Suppressor macrophage treated with lipopolysaccharide for 1 hour (primary cell): ENCODE measurements at regions not wholly inside any gene's neighbourhood (a gene's known extent, or its start where the extent isn't known, plus 50 kb on each side); places are given as distances from the start of the nearest gene placed in this dataset.
"Not testable (repeated sequence)": the region's sequence is repeated elsewhere in the genome, so short reads cannot be mapped to it uniquely, and the experiment has no call there.

Experiments used
- DNase-seq, 3 donors: peaks; one replicate each; pipeline ENCODE4 v3.0.0-alpha.2; 2020 to 2022

DNA sequence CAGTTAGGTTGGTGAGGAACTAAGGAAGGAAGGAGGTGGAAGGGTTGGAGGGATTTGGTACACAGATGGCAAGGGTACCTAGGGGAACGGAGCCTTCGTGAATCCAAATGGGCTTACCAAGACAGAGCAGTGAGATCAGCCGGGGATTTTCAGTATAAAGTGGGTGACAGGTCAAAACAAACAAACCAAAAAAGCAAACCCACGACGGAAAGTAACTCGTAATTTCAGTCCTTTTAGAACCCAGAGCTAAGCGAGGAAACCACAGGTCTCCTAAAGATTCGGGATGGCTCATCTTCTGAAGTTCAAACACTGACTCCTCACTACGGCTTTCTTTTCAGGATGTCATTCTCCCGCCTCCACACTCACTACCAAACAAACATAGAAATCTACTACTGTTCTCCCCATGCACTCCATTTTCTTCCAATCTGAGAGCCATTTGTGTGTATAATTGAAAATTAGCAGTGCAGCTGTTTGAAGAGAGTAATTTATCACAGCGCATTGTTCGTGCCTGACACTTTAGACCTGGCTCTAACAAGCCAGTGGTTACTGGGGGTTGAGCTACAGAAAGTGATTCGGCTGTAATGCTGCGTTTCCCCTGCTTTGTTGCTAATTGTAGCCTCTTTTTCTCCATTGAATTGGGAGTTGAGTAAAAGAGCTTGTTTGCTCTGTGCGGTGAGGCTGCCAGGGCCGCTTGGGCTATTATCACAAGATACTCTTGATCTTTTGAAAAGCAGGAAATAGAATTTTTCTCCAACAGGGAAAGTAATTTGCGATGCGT is 64.7 kb upstream of the CCDC39 start:
- DNase-seq, result no peak

DNA sequence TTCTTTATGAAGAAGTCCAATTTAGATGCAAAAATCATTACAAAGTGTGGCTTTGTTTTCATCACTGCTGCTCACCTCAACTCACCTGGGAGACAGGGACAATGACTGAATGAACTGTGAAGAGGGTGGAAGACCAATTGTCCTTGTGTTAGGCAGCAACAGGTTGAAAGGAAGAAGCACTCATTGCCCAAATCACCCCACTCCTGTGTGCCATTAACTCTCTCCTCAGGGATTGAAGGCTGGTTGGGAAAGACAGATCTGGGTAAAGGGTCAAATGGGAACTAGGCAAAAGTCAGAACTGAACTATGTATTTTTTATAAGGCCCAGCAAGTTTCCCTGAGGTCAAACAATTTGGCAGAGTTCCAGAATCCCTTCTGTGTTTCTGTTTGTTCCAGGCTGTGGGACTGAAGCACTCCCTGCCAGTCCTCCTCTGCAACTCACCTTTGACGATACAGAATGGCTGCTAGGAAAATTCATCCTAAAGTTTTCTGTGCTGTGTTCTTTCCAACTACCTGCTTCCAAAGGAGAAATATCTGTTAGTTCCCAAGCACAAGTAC is 68.6 kb upstream of the CCDC39 start:
- no peak for DNase-seq

DNA sequence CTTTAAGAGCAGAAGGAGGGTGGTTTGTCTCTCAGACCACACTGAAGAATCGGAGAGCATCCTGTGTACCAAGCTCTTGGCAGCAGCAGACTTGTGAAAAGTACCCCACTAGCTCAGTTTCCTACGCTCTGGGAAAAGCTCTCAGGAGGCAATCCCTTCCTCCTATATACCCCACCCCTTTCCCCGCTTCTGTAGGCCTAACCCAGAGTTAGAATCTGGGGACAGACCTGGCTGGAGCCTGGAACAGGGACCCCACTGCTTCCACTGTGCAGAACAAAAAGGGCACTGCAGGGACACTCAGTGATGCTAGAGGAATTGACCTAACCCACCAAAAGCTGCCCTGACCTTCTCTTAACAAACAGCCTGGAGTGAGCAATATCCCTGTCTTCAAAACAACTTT is 70.0 kb upstream of the CCDC39 start:
- DNase-seq, result no peak

DNA sequence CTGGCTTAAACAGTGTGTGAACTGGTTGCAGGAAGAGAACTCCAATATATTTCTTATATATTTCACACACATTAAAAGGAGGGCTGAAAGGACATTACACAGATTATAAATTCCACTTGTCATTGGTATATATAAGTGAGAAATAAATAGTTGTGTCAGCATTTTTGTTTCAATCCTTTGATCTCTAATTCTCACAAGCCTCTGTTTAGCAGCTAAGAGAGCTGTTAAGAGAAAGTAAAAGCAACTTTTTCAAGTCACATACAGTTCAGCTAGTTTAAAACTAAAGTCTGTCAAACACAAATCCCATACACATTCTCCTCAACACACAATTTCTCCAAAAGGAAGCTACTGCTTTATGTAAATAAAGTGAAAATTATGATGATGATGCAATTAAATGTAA is 70.5 kb upstream of the CCDC39 start:
- no peak for DNase-seq

DNA sequence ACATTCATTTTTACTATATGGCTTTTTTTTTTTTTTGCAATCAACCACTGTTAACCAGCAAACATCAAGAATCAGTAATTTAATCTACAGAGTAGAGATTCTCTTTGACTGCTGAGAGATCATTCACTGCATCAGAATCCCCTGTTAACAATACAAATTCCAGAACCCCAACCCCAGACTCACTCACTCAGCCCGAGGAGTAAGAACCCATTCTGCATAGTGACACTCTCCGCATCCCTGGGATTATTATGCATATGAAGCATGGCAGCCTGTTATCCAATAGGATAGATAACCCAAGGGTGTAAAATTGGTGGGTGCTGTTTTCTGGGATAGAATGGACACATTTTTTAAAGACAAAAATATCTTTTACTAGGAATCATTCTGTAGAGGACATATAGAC is 76.3 kb upstream of the CCDC39 start:
- DNase-seq, result no peak

DNA sequence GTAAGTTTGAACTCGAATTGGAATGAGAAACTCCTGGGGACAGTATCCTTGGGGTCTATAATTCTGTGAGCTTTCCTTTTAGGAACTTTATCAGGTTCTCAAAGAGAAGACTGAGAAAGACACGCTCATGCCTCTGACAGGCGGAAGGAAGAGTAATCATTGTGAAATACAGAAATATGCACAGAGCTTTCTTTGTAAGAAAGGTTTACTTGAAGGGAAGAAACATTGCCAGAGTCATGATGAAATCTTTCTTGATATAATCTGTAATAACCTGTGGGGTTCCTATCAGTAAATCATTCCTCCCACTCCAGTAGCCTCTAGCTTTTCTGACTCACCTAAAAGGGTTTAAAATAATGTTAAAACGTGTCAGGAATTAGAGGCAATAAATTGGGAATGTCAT is 83.6 kb upstream of the CCDC39 start:
- DNase-seq, result no peak

DNA sequence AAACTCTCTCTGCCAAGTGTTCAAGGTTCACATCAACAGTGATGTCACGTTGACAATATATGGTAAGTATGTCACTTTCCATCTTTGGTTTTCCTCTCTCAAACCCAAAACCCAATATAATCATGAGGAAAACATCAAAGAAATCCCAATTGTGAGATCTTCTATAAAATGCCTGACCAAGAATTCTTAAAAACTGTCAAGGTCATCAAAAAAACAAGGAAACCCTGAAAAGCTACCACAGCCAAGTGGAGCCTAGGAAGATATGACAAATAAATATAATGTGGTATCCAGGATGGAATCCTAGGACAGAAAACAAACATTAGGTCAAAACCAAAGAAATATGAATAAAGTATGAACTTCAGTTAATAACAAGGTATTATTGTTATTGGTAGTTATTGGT is 85.2 kb upstream of the CCDC39 start:
- DNase-seq, result no peak

DNA sequence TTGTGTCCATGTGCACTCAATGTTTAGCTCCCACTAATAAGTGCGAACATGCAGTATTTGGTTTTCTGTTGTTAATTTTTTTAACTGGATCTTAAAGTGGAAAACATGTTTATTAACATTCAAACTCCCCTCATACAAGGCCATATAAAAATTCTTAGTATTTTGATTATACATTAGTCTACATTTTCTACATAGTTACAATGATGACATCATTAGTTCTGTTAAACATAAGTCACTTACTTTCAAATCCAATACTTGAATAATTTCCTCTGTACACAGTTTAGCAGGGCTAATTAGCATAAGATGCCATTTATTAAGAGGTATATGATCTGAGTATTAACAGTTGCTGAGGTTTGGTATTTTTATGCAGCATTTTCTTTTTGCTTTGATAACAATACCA is 91.3 kb upstream of the CCDC39 start:
- no peak for DNase-seq

DNA sequence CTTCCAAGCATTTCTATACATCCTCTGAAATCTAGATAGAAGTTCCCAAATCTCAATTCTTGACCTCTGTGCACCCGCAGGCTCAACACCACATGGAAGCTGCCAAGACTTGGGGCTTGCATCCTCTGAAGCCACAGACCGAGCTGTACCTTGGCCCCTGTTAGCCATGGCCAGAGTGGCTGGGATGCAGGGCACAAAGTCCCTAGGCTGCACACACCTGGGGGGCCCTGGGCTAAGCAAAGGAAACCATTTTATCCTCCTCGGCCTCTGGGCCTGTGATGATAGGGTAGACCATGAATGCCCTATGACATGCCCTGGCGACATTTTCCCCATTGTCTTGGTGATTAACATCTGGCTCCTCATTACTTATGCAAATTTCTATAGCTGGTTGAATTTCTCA is 97.1 kb upstream of the CCDC39 start:
- DNase-seq, result no peak

DNA sequence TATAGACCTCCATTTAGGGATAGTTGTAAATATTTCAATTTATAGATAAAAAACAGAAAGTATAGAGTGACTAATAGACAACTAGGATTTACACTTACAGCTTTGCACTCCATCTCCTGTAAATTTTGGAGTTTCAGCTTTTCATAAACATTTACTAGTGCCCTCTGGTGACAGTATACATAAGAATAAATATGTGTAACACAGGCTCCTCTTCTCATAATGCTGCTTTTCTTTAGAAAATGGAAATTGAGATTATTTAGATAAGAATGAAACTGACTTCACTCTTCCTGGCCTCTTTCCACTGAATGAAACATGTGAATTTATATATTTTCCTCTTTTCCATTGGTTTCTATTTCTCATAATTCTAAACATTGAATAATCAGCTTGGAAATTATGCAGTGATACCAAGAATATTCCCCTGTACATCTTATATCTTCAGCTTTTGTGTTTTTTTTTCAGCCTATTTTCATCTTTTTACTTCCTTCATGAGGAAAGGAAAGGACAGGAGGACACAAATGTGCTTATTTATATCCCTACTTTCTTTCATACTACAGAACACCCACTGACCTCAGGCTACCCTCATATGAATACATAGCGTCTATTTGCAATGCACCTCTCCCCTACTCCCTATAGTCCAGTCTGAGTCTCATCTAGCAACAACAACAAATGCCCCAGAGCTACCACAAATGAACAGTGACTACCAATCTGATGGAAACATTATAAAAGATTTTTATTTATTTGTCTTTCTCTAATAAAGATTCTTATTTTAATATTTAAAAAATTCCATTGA is 103.1 kb upstream of the CCDC39 start:
- DNase-seq, result no peak

DNA sequence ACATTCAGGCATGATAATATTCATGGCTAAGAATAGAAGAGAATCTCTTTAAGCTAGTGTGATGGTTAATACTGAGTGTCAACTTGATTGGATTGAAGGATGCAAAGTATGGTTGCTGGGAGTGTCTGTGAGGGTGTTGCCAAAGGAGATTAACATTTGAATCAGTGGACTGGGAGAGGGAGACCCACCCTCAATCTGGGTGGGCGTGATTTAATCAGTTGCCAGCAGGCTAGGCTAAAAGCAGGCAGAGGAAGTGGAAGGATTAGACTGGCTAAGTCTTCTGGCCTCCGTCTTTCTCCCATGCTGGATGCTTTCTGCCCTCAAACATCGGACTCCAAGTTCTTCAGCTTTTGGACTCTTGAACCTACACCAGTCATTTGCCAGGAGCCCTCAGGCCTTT is 106.9 kb upstream of the CCDC39 start:
- not testable (repeated sequence) for DNase-seq

DNA sequence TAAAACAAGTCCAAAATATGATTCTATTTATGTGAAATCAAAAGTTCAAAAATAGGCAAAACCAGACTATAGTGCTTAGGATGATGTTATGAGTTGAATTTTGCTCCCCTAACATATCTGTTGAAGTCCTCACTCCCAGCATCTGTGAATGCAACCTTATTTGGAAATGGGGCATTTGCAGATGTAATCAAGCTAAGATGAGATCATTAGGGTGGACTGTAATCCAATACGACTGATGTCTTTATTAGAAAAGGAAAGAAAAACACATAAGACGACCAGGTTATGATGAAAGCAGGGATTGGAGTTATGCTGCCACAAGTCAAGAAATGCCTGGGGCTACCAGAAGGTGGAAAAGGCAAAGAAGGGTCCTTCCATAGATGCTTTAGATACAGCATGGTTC is 110.5 kb upstream of the CCDC39 start:
- no peak for DNase-seq

DNA sequence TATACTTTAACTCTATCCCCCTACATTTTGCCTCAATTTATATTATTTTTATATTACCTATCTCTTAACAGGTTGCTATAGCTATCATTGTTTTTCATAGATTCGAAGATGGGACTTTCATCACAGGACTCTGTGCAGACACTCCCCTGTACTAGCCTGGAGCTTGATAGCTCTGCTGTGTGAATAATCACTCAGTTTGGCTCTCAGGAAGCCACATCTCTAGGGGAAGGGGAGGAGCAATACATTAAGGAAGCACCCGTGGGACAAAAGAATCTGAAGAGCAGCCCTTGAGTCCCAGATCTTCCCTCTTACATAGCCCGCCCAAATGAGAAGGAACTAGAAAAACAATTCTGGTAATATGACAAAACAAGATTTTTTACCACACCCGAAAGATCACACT is 114.3 kb upstream of the FXR1 start:
- DNase-seq, result no peak

DNA sequence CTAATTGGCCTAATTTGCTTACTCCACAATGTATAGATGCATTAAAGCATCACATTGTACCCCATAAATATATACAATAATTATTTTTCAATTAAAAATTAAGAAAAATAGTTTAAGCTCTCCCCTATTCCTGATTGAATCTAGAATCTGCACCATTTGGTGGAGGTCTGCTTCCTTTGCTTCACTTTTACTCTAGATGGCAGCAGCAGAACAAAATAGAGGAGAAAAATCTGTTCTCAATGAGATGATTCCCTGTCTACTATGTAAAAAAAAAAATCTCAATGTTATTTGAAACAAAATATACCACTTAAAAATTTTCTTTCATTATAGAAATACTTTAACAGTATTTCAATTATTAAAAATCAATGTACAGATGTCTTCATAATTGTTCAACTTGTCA is 109.6 kb upstream of the FXR1 start:
- DNase-seq, result peak in 1 of 3 donors; percentile 3

DNA sequence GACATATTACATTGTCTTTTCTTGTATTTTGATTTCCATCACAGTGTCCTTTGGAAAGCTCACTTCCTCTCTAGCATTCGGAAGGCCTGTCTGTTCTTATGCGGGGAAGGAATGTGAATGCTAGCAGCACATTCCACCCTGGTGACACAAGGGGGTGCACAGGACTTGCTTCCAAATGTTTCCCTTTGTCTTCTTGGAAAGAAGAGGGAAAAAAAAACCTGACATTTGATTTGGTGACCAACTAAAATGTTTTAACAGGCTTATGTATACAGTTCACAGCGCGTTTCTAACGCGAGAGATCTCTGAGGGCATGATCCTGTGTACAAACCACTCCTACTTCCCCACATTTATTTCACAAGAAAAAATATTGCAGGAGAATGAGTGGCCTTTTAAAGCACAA is 107.6 kb upstream of the FXR1 start:
- DNase-seq, result no peak

DNA sequence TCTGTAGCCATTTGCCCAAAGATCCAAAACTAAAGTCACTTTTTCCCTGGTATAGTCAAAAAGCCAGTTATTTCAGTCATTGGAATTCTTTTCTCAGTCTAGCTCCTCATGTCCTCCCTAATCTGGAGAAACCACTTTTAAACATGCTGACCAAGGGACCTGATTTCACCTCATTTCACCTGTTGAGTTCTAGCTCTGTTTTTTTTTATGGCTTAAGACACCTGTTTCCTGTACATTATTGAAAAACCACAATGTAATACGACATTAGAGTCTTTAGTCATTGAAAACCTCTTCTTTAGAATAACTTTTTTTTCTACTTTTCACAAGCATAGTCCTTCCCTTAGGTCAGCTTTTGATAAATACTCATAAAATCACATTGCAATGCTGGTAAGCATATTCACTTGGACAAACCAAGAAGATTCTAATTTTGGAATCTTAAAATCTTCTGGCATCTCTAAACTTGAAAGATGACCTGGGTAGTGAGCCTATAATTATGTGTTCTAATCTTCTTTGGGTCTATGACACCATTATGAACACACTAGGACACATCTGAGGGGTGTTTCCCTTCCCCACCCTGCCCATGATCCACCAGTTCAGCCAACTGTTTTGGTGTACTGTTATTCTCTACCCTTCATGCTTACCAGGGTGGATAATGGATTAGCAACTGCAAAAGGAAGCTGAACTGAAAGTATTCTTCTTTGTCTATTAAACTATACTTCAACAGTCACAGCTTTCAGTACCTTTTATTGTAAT is 103.5 kb upstream of the FXR1 start:
- no peak for DNase-seq

DNA sequence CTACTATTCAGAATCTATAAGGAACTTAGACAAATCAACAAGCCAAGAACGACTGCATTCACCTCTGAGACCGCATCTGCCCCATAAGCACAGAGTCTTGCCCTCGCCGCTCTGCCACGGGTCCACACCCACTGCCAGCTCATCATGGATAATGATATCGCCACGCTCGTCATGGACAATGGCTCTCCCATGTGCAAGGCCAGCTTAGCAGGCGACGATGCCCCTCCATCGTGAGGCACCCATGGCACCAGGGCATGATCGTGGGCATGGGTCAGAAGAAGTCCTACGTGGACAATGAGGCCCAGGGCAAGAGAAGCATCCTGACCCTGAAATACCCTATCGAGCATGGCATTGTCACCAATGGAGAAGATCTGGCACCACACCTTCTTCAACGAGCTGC is 92.1 kb upstream of the FXR1 start:
- DNase-seq, result no peak

DNA sequence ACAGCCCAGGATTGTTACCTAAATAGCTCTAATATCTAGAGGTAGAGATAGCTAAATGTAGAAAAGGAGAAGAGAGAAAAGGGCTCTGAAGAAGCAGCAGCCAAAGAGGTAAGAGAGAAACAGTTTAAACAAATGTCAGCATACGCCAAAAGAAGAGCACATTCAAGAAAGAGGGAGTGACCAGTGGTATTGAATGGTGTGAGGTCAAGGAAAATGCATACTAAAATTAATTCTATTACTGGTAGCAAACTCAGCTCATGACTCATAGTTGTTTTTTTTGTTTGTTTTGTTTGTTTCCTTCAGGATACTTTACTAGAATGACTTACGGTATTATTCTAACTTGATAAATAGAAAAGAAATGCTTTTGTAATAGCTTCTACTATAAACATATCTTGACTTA is 86.5 kb upstream of the FXR1 start:
- DNase-seq, result no peak

DNA sequence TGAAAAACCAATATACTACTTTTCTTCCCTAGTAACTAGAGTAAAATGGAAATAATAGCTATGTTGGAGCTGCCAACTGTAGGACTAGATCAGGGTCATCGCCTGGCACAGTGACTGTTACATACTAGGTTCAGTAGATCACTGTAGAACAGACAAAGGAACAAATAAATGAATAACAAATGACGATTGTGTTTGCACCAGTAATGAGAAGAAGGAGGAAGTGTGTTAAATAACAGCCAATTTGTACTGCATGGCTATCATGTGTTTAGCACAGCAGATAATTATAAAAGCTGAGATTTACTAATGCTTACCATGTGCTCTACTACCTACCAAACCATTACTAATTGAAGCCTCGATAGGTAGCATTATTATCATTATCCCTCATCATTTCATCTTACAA is 85.3 kb upstream of the FXR1 start:
- DNase-seq, result no peak

DNA sequence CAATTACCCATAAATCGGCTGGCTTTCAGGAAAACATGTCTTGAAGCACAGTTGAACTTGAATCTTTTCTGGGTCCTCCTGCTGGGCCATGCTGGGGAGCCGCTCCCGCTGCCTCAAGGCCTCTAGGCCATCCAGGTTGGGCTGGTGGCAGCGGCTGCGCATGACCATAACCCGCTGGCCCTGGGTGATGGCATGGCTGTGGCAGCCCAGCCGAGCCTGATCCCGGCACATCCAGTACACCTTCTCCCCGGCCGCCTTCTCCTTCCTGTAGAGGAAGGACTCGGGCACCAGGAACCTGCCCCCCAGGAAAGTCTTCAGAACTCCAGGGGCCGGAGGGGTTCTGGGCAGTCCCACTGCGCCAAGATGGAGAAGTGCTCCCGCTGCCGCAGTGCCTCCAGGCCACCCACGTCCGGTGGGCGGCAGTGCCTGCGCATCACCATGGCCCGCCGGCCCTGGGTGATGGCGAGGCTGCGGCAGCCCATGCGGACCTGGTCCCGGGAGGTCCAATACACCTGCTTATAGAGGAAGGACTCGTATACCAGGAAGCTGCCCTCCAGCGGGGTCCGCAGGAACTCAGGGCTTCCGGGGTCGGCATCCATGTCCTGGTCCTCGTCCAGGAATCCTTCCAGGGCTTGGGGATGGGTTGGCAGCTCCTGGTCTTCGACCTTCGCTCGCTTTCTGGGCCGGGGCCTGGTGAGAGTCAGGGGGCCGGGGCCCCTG is 84.3 kb upstream of the FXR1 start:
- no peak for DNase-seq

DNA sequence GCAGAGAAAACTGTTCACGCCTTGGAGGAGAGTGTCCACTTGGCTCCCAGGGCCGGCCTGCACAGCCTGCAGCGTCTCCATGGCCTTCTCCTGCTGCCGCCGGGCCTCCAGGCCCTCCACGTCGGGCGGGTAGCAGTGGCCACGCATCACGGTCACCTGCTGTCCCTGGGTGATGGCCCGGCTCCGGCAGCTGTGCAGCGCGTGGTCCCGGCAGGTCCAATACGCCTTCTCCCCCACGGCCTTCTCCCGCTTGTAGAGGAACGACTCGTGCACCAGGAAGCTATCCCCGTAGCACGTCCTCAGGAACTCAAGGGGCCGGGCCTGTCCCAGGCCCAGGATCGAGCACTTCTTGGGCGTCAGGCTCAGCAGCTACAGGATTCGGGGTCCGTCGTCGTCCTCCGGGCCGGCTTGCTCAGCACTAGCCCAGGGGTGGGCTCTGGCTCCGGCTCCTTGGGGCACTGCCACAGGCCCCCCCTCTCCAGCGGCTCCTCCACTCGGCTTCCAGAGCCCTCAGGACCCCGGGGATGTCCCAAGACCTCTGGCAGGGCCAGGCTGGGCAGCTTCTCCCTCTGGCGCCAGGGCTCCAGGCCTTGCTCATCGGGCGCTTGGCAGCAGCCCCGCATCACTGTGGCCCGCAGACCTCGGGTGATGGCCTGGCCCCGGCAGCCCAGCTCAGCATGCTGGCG is 83.6 kb upstream of the FXR1 start:
- DNase-seq, result no peak
